Body of pancreas (tissue), 4 donors: ENCODE measurements at regions not wholly inside any gene's neighbourhood (a gene's known extent, or its start where the extent isn't known, plus 50 kb on each side); places are given as distances from the start of the nearest gene placed in this dataset.
"Not testable (repeated sequence)": the region's sequence is repeated elsewhere in the genome, so short reads cannot be mapped to it uniquely, and the experiment has no call there.

Source experiments
- ATAC-seq: fragments of 150-250 bp; one replicate; pipeline ENCODE4 v1.9.1; 2016
- DNase-seq, 4 donors: peaks; one replicate each; pipeline ENCODE4 v3.0.0-alpha.2; 2019
- H3K27ac ChIP-seq, 4 donors: fragments of 200-600 bp; sonication (generic); 1 replicate in 3 of 4; 2 replicates in 1 of 4; pipeline versions ENCODE4 v1.5.1 to v1.6.1; 2016 to 2019; ENCODE audit warnings: mild to moderate bottlenecking in 1 of 4, mixed read lengths in 1 of 4, moderate library complexity in 1 of 4
- H3K27me3 ChIP-seq, 2 donors: fragments of 200-600 bp; sonication (generic); one replicate each; pipeline ENCODE4 v1.6.0; 2016; ENCODE audit warnings: mild to moderate bottlenecking in 1 of 2
- H3K36me3 ChIP-seq, 2 donors: fragments of 200-600 bp; sonication (generic); replicated peaks in 1 of 2; 2 replicates each; pipeline ENCODE4 v1.5.1; 2016; ENCODE audit warnings: low read depth in 2 of 2; ENCODE audit not compliant: insufficient read depth in 1 of 2
- H3K4me1 ChIP-seq: fragments of 200-600 bp; sonication (generic); one replicate; pipeline ENCODE4 v1.6.0; 2016
- H3K4me3 ChIP-seq, 2 donors: fragments of 200-600 bp; sonication (generic); 1 replicate in 1 of 2; 2 replicates in 1 of 2; pipeline ENCODE4 v1.5.1; 2016 to 2019
- H3K9me3 ChIP-seq, 3 donors: fragments of 200-600 bp; sonication (generic); 1 replicate in 2 of 3; 2 replicates in 1 of 3; pipeline ENCODE4 v1.5.1; 2016
- POLR2A ChIP-seq, 3 donors: fragments of 450-650 bp; IDR thresholded peaks; one replicate each; pipeline ENCODE4 v1.6.1; 2016; ENCODE audit warnings: antibody characterized with exemption in 3 of 3, mild to moderate bottlenecking in 2 of 3
- WGBS, 2 donors: methylation state at CpG; one replicate each; pipeline ENCODE4 v1.1.5; 2017; 5-methylcytosine and 5-hydroxymethylcytosine counted together
- intact Hi-C: fragments of 100-400 bp; cut with DNase I; formaldehyde crosslinking; loops from one replicate; pipeline ENCODE4 v1.15.1; 2023
- TF ChIP-seq, protein P1 (sequence below), 7 experiments: fragments of 450-650 bp in 4 of 7; fragments of 200-600 bp in 3 of 7; sonication (generic) in 3 of 7; IDR thresholded peaks; one replicate each; pipeline ENCODE4 v1.5.1; 2016 to 2019; ENCODE audit warnings: antibody characterized with exemption in 7 of 7

DNA sequence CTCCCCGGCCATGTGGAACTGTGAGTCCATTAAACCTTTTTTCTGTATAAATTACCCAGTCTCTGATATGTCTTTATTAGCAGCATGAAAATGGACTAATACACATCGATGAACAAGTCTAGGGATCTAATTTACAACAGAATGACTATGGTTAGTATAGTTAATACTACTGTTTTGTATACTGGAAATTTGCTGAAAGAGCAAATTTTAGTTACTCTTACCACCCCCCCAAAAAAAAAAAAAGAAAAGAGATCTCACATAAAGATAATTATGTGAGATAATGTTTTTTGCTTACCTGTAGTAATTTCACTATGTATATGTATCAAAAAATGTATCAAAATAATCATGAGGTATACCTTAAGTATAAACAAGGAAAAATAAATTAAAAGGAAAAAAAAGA lies 199.5 kb upstream of the GRM3 start:
- no peaks in the 10 kb centered on the region for H3K9me3 ChIP-seq
- H3K27ac ChIP-seq = no peak overlapping the region
- H3K4me3 ChIP-seq = no peak overlapping the region
- TF ChIP-seq POLR2A (IDR thresholded peaks at IDR 0.05) = no peak
- TF ChIP-seq, protein P1, sequence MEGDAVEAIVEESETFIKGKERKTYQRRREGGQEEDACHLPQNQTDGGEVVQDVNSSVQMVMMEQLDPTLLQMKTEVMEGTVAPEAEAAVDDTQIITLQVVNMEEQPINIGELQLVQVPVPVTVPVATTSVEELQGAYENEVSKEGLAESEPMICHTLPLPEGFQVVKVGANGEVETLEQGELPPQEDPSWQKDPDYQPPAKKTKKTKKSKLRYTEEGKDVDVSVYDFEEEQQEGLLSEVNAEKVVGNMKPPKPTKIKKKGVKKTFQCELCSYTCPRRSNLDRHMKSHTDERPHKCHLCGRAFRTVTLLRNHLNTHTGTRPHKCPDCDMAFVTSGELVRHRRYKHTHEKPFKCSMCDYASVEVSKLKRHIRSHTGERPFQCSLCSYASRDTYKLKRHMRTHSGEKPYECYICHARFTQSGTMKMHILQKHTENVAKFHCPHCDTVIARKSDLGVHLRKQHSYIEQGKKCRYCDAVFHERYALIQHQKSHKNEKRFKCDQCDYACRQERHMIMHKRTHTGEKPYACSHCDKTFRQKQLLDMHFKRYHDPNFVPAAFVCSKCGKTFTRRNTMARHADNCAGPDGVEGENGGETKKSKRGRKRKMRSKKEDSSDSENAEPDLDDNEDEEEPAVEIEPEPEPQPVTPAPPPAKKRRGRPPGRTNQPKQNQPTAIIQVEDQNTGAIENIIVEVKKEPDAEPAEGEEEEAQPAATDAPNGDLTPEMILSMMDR (IDR thresholded peaks at IDR 0.05) = no peak
- H3K36me3 ChIP-seq = no peaks in the 10 kb centered on the region
- intact Hi-C loops = no loop called here
- WGBS, 2 donors = 81 to 93% methylated on average over 2 of the region's 2 CpGs
- no peaks in the 10 kb centered on the region for H3K4me1 ChIP-seq
- H3K27me3 ChIP-seq = no peaks in the 10 kb centered on the region
- DNase-seq (no peak), ATAC-seq (no peak)

DNA sequence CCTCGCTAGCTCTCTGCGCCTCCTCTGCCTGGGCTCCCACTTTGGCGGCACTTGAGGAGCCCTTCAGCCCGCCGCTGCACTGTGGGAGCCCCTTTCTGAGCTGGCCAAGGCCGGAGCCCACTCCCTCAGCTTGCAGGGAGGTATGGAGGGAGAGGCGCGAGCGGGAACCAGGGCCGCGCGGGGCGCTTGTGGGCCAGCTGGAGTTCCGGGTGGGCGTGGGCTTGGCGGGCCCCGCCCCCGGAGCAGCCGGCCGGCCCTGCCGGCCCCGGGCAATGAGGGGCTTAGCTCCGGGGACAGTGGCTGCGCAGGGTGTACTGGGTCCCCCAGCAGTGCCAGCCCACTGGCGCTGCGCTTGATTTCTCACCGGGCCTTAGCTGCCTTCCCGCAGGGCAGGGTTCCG lies 203.3 kb upstream of the GRM3 start:
- WGBS, 2 donors = 89 to 90% methylated on average over 20 to 29 of the region's 29 CpGs
- DNase-seq, ATAC-seq, intact Hi-C loops, H3K4me3 ChIP-seq, H3K27me3 ChIP-seq, H3K9me3 ChIP-seq, H3K36me3 ChIP-seq, H3K4me1 ChIP-seq, H3K27ac ChIP-seq: not testable (repeated sequence)

DNA sequence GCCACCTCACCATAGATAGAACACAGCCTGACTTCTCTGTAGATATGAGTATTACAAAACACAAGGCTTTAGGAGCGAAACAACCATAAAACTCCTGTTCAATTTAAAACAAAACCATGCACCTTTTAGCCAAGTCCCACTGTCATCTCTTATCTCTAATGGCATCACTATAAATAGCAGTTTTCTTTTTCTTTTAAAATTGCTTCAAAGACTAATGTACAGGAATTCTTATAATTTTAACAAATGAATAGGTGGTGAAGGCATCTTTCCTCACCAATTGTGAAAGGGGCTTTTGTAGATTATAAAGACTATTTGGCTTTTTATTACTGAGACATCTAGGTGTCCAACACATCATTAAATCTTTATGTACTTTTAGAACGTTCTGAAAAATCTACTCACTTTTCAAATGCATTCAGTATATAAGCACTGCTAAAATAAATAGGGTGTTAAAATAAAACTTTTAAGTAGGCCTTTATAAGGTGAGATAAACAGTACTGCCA lies 205.7 kb upstream of the GRM3 start:
- WGBS, 2 donors = 54 to 62% methylated on average over 2 of the region's 2 CpGs
- Histone ChIP-seq H3K4me1 (no peaks in the 10 kb centered on the region), H3K27me3 (no peaks in the 10 kb centered on the region), H3K9me3 (no peaks in the 10 kb centered on the region), H3K27ac (no peak overlapping the region), H3K36me3 (no peaks in the 10 kb centered on the region), H3K4me3 (no peak overlapping the region)
- ATAC-seq = no peak
- TF ChIP-seq POLR2A (IDR thresholded peaks at IDR 0.05) = no peak
- TF ChIP-seq, protein P1 (IDR thresholded peaks at IDR 0.05) = no peak
- no peak for DNase-seq
- intact Hi-C loops = no loop called here

DNA sequence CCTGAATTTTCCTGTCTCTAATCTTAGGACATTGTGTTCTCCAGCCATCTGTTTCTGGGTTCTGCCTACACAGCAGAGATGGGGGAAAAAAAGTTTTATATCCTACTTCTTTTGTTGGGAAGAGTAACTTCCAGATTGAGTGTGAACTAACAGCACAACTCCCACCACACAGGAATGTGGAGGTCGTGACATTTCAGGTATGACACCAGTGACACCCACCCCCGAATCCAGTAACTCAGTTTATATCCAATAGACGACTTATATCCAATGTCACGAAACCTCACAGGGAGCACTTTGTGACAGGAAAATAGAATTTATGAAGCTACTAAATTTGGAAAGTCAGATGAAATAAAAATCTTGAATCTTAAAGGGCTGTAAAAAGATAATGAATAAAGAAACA lies 211.9 kb upstream of the GRM3 start:
- Histone ChIP-seq H3K4me1 (no peaks in the 10 kb centered on the region), H3K9me3 (no peaks in the 10 kb centered on the region), H3K36me3 (no peaks in the 10 kb centered on the region), H3K27ac (no peak overlapping the region), H3K4me3 (no peak overlapping the region), H3K27me3 (no peaks in the 10 kb centered on the region)
- WGBS, 2 donors = 69 to 71% methylated on average over 4 of the region's 4 CpGs
- TF ChIP-seq POLR2A (IDR thresholded peaks at IDR 0.05) = no peak
- TF ChIP-seq, protein P1 (IDR thresholded peaks at IDR 0.05) = no peak
- intact Hi-C loops = no loop called here
- DNase-seq (no peak), ATAC-seq (no peak)

DNA sequence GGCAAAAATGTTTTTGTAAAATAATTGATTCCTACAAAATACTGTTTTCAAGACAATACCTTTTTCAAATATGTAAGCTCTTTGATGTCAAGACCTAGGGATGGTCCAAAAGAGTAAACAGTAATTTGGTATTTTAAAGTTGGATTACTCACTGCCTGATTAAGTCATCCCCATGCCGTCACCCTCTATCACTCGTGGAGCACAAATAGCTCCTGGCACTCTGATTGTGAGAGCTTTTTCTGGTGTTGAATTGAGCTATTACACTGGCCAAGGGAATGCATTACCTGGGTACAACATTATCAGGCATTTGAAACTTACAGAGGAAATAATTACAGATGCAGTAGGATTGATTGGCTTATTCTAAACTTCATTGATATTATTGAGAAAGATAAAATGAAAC lies 231.9 kb upstream of the GRM3 start:
- WGBS, 2 donors = 32 to 53% methylated on average over 2 of the region's 2 CpGs
- no peaks in the 10 kb centered on the region for H3K4me1 ChIP-seq
- intact Hi-C loops = no loop called here
- no peaks in the 10 kb centered on the region for H3K9me3 ChIP-seq
- ATAC-seq (no peak), DNase-seq (no peak)
- no peak for TF ChIP-seq POLR2A (IDR thresholded peaks at IDR 0.05)
- TF ChIP-seq, protein P1 (IDR thresholded peaks at IDR 0.05) = no peak
- no peak overlapping the region for H3K27ac ChIP-seq
- H3K36me3 ChIP-seq = no peaks in the 10 kb centered on the region
- H3K27me3 ChIP-seq = no peaks in the 10 kb centered on the region
- H3K4me3 ChIP-seq = no peak overlapping the region
